H9 (cell line): ENCODE measurements at regions not wholly inside any gene's neighbourhood (a gene's known extent, or its start where the extent isn't known, plus 50 kb on each side); places are given as distances from the start of the nearest gene placed in this dataset.

Experiments
- DNase-seq: peaks from one replicate; pipeline ENCODE4 v3.0.0-alpha.2; 2017
- H2AFZ ChIP-seq: one replicate; pipeline ENCODE4 v1.6.1; 2013; ENCODE audit warnings: mild to moderate bottlenecking, low read length, control low read depth, moderate library complexity
- H2AK5ac ChIP-seq: 2 replicates; pipeline ENCODE4 v1.6.1; 2013; ENCODE audit warnings: low read length, control low read depth, mixed read lengths; ENCODE audit not compliant: insufficient read length
- H2BK120ac ChIP-seq: one replicate; pipeline ENCODE4 v1.6.1; 2013; ENCODE audit warnings: low read depth, mild to moderate bottlenecking, low read length, control low read depth, inconsistent platforms; ENCODE audit not compliant: poor library complexity, severe bottlenecking
- H2BK12ac ChIP-seq: 2 replicates; pipeline ENCODE4 v1.6.1; 2013; ENCODE audit warnings: low read length, control low read depth, mixed read lengths, low read depth; ENCODE audit not compliant: insufficient read length
- H2BK15ac ChIP-seq: 2 replicates; pipeline ENCODE4 v1.6.1; 2013; ENCODE audit warnings: low read depth, low read length, control low read depth
- H2BK20ac ChIP-seq: one replicate; pipeline ENCODE4 v1.6.1; 2013; ENCODE audit warnings: low read depth, mild to moderate bottlenecking, low read length, control low read depth, inconsistent platforms; ENCODE audit not compliant: poor library complexity, severe bottlenecking
- H2BK5ac ChIP-seq: 2 replicates; pipeline ENCODE4 v1.6.1; 2013; ENCODE audit warnings: low read length, control low read depth, mixed read lengths; ENCODE audit not compliant: insufficient read length
- H3K14ac ChIP-seq: 2 replicates; pipeline ENCODE4 v1.6.1; 2013; ENCODE audit warnings: low read length, control low read depth; ENCODE audit not compliant: insufficient read depth
- H3K18ac ChIP-seq: 2 replicates; pipeline ENCODE4 v1.6.1; 2013; ENCODE audit warnings: low read depth, mild to moderate bottlenecking, mixed read lengths, low read length, control low read depth; ENCODE audit not compliant: insufficient read length
- H3K23ac ChIP-seq: 2 replicates; pipeline ENCODE4 v1.6.1; 2013; ENCODE audit warnings: low read length, control low read depth, mixed read lengths, low read depth; ENCODE audit not compliant: insufficient read length
- H3K23me2 ChIP-seq: 2 replicates; pipeline ENCODE4 v1.6.1; 2013; ENCODE audit warnings: low read depth, mild to moderate bottlenecking, mixed read lengths, low read length, control low read depth; ENCODE audit not compliant: insufficient read length, poor library complexity, severe bottlenecking
- H3K27ac ChIP-seq: 2 replicates; pipeline ENCODE4 v1.5.1; 2013; ENCODE audit warnings: low read length, control low read depth, mixed read lengths, low read depth; ENCODE audit not compliant: insufficient read length
- H3K27me3 ChIP-seq: 2 replicates; pipeline ENCODE4 v1.6.1; 2013; ENCODE audit warnings: low read length, control low read depth, inconsistent platforms; ENCODE audit not compliant: insufficient read depth
- H3K4ac ChIP-seq: 2 replicates; pipeline ENCODE4 v1.6.1; 2013; ENCODE audit warnings: low read depth, mild to moderate bottlenecking, control low read depth, inconsistent platforms, low read length, moderate library complexity
- H3K4me1 ChIP-seq: 2 replicates; pipeline ENCODE4 v1.6.1; 2013; ENCODE audit warnings: low read length, control low read depth, inconsistent platforms; ENCODE audit not compliant: insufficient read depth
- H3K4me2 ChIP-seq: 2 replicates; pipeline ENCODE4 v1.6.1; 2013; ENCODE audit warnings: low read length, control low read depth, mixed read lengths; ENCODE audit not compliant: insufficient read length, insufficient read depth
- H3K56ac ChIP-seq: 2 replicates; pipeline ENCODE4 v1.6.1; 2013; ENCODE audit warnings: low read depth, mild to moderate bottlenecking, mixed read lengths, low read length, control low read depth; ENCODE audit not compliant: insufficient read length
- H3K79me1 ChIP-seq: 2 replicates; pipeline ENCODE4 v1.6.1; 2013; ENCODE audit warnings: low read depth, mild to moderate bottlenecking, moderate library complexity, low read length, control low read depth, inconsistent platforms; ENCODE audit not compliant: insufficient read depth, poor library complexity, severe bottlenecking
- H3K79me2 ChIP-seq: 2 replicates; pipeline ENCODE4 v1.6.1; 2013; ENCODE audit warnings: low read length, control low read depth, inconsistent platforms; ENCODE audit not compliant: insufficient read depth
- H3K9ac ChIP-seq: 2 replicates; pipeline ENCODE4 v1.6.1; 2013; ENCODE audit warnings: low read length, control low read depth, mixed read lengths; ENCODE audit not compliant: insufficient read length; ENCODE audit errors: extremely low read depth
- H3K9me3 ChIP-seq: one replicate; pipeline ENCODE4 v1.6.1; 2013; ENCODE audit warnings: low read depth, low read length, inconsistent platforms; ENCODE audit not compliant: control insufficient read depth
- H3T11ph ChIP-seq: one replicate; pipeline ENCODE4 v1.6.1; 2013; ENCODE audit warnings: mild to moderate bottlenecking, low read length, control low read depth, inconsistent platforms
- H4K20me1 ChIP-seq: one replicate; pipeline ENCODE4 v1.6.1; 2013; ENCODE audit not compliant: control insufficient read depth, insufficient read length, insufficient read depth
- H4K5ac ChIP-seq: 2 replicates; pipeline ENCODE4 v1.6.1; 2013; ENCODE audit warnings: low read depth, mild to moderate bottlenecking, mixed read lengths, low read length, control low read depth; ENCODE audit not compliant: insufficient read length
- H4K8ac ChIP-seq: replicated peaks from 2 replicates; pipeline ENCODE4 v1.6.1; 2013; ENCODE audit warnings: low read length, control low read depth, mixed read lengths, low read depth; ENCODE audit not compliant: insufficient read length
- H4K91ac ChIP-seq: 2 replicates; pipeline ENCODE4 v1.6.1; 2013; ENCODE audit warnings: low read depth, mild to moderate bottlenecking, moderate library complexity, mixed read lengths, low read length, control low read depth; ENCODE audit not compliant: insufficient read length
- H3K27ac Mint-ChIP-seq, 3 experiments: 2 replicates in 2 of 3; 3 replicates in 1 of 3; pipeline ENCODE4 v1.8.0; 2020 to 2021; ENCODE audit warnings: mixed read lengths in 3 of 3, mild to moderate bottlenecking in 1 of 3, moderate library complexity in 1 of 3
- H3K27me3 Mint-ChIP-seq: 2 replicates; pipeline ENCODE4 v1.8.0; 2021; ENCODE audit warnings: low read depth, mild to moderate bottlenecking, moderate library complexity, mixed read lengths
- H3K36me3 Mint-ChIP-seq, 3 experiments: 2 replicates in 2 of 3; 3 replicates in 1 of 3; pipeline ENCODE4 v1.8.0; 2020 to 2021; ENCODE audit warnings: low read depth in 3 of 3, mixed read lengths in 3 of 3; ENCODE audit not compliant: insufficient read depth in 1 of 3
- H3K4me1 Mint-ChIP-seq, 2 experiments: 2 replicates each; pipeline ENCODE4 v1.8.0; 2020; ENCODE audit warnings: mixed read lengths in 2 of 2
- H3K4me3 Mint-ChIP-seq, 2 experiments: 2 replicates in 1 of 2; 3 replicates in 1 of 2; pipeline ENCODE4 v1.8.0; 2020 to 2021; ENCODE audit warnings: mild to moderate bottlenecking in 2 of 2, mixed read lengths in 2 of 2, moderate library complexity in 1 of 2
- H3K9me3 Mint-ChIP-seq, 2 experiments: 2 replicates in 1 of 2; 3 replicates in 1 of 2; pipeline ENCODE4 v1.8.0; 2020; ENCODE audit warnings: mild to moderate bottlenecking in 2 of 2, mixed read lengths in 2 of 2, moderate library complexity in 1 of 2
- CTCF ChIP-seq: fragments of 200-600 bp; sonication (generic); conservative IDR thresholded peaks from 3 replicates; pipeline ENCODE4 v1.8.0; 2021; ENCODE audit warnings: antibody characterized with exemption, mild to moderate bottlenecking
- WGBS: extraction: QIAGEN DNeasy Blood & Tissue Kit; methylation state at CpG from one replicate; pipeline ENCODE4 v1.1.7; 2013; ENCODE audit warnings: missing lambda C conversion rate, low lambda C conversion rate, mixed read lengths; ENCODE audit not compliant: insufficient read length; ENCODE audit errors: extremely low coverage; 5-methylcytosine and 5-hydroxymethylcytosine counted together

- DNase-seq, result no peak
- no peak overlapping the region for H3K56ac ChIP-seq
- H2BK12ac ChIP-seq, result no peak overlapping the region
- no CpG with 5 or more reads among the region's 5 CpGs for WGBS
- H3K4ac ChIP-seq, result no peak overlapping the region
- H3K27ac Mint-ChIP-seq, result no peak overlapping the region
- no peak overlapping the region for H4K5ac ChIP-seq
- no peaks in the 10 kb centered on the region for H3K27me3 ChIP-seq
- no peak overlapping the region for H4K8ac ChIP-seq
- no peaks in the 10 kb centered on the region for H4K20me1 ChIP-seq
- no peaks in the 10 kb centered on the region for H3K79me2 ChIP-seq
- H3K79me1 ChIP-seq, result no peaks in the 10 kb centered on the region
- no peak overlapping the region for H3K23ac ChIP-seq
- H3K27me3 Mint-ChIP-seq, result no peaks in the 10 kb centered on the region
- H2AFZ ChIP-seq, result no peak overlapping the region
- no peak overlapping the region for H2BK15ac ChIP-seq
- H3K14ac ChIP-seq, result no peak overlapping the region
- no peak overlapping the region for H2BK20ac ChIP-seq
- no peak overlapping the region for H2BK5ac ChIP-seq
- H3K23me2 ChIP-seq, result no peaks in the 10 kb centered on the region
- no peak overlapping the region for H3T11ph ChIP-seq
- no peaks in the 10 kb centered on the region for H3K36me3 Mint-ChIP-seq
- H2AK5ac ChIP-seq, result no peak overlapping the region
- H3K27ac ChIP-seq, result no peak overlapping the region
- H3K9ac ChIP-seq, result no peak overlapping the region
- H3K18ac ChIP-seq, result no peak overlapping the region
- no peaks in the 10 kb centered on the region for H3K4me1 ChIP-seq
- no peak overlapping the region for H4K91ac ChIP-seq
- H3K4me1 Mint-ChIP-seq, result peaks cover 16 to 19% of the 10 kb centered on the region in 2 experiments
- H2BK120ac ChIP-seq, result no peak overlapping the region
- no peaks in the 10 kb centered on the region for H3K9me3 Mint-ChIP-seq
- no peak overlapping the region for H3K4me3 Mint-ChIP-seq
- H3K9me3 ChIP-seq, result no peaks in the 10 kb centered on the region
- H3K4me2 ChIP-seq, result no peak overlapping the region
- no peak for TF ChIP-seq CTCF
Observed at GRCh38 chr15:38847666-38848065, 283.1 kb upstream of the RASGRP1 start.
